Activated CD4-positive, alpha-beta T cell treated with anti-CD3 and anti-CD28 coated beads for 36 hours (primary cell): ENCODE measurements at regions not wholly inside any gene's neighbourhood (a gene's known extent, or its start where the extent isn't known, plus 50 kb on each side); places are given as distances from the start of the nearest gene placed in this dataset.

Source experiments
- ATAC-seq: fragments of 200-7000 bp; cut with Tn5 transposase; one replicate; pipeline ENCODE4 v1.10.0; 2021; ENCODE audit warnings: mild to moderate bottlenecking, moderate library complexity
- CTCF ChIA-PET: fragments of 350-600 bp; sonication (Branson Sonifier 250); formaldehyde crosslinking; loops from one replicate; lab custom pipeline; 2021; ENCODE audit warnings: antibody characterized with exemption; lab: Charles Lee
- POLR2A ChIA-PET: fragments of 350-600 bp; sonication (Branson Sonifier 250); formaldehyde crosslinking; loops from one replicate; lab custom pipeline; 2021; ENCODE audit warnings: antibody characterized with exemption, inconsistent platforms; lab: Charles Lee
- DNase-seq: peaks from one replicate; pipeline ENCODE4 v3.0.0-alpha.2; 2020
- H3K27ac Mint-ChIP-seq: one replicate; pipeline ENCODE4 v1.8.0; 2021; ENCODE audit warnings: mixed read lengths
- H3K27me3 Mint-ChIP-seq: one replicate; pipeline ENCODE4 v1.8.0; 2021; ENCODE audit warnings: mixed read lengths
- H3K36me3 Mint-ChIP-seq: one replicate; pipeline ENCODE4 v1.8.0; 2021; ENCODE audit warnings: low read depth, mixed read lengths
- H3K4me1 Mint-ChIP-seq: one replicate; pipeline ENCODE4 v1.8.0; 2021; ENCODE audit warnings: mixed read lengths
- H3K4me3 Mint-ChIP-seq: one replicate; pipeline ENCODE4 v1.8.0; 2021; ENCODE audit warnings: mild to moderate bottlenecking, moderate library complexity, mixed read lengths
- H3K9me3 Mint-ChIP-seq: one replicate; pipeline ENCODE4 v1.8.0; 2021; ENCODE audit warnings: low read depth, mixed read lengths
- intact Hi-C, 2 experiments: fragments of 100-400 bp; cut with DNase I in 1 of 2; cut with micrococcal nuclease in 1 of 2; formaldehyde crosslinking; loops; one replicate each; pipeline versions ENCODE4 v1.14.2 to v1.15.1; 2022 to 2024; cut with DNase I, micrococcal nuclease

- Mint-ChIP-seq H3K27me3 (peaks cover 10% of the 10 kb centered on the region), H3K4me1 (no peaks in the 10 kb centered on the region), H3K9me3 (no peaks in the 10 kb centered on the region), H3K27ac (no peak overlapping the region), H3K4me3 (no peak overlapping the region), H3K36me3 (no peaks in the 10 kb centered on the region)
- ATAC-seq = no peak
- intact Hi-C loops = loop anchor here in 1 of 2 experiments (10.0 kb wide), 1 partner anchor 1583 kb away; no protein-coding TSS in a partner anchor
- POLR2A ChIA-PET = no interaction called here
- CTCF ChIA-PET = no interaction called here
- DNase-seq = no peak
These were observed 87.8 kb downstream of the PMP22 start for GRCh38 chr17:15177343-15177742.

GRCh38 chr17:15175356-15175755 is 89.8 kb downstream of the PMP22 start:
- CTCF ChIA-PET = interaction anchor here (1.0 kb wide), 1 partner anchor 14 kb away, joined by 3 read pairs; no protein-coding TSS in a partner anchor
- POLR2A ChIA-PET = no interaction called here
- H3K36me3 Mint-ChIP-seq = no peaks in the 10 kb centered on the region

GRCh38 chr17:15171167-15172047 is 93.7 kb downstream of the PMP22 start:
- Mint-ChIP-seq H3K9me3 (no peaks in the 10 kb centered on the region), H3K27me3 (peaks cover 13% of the 10 kb centered on the region), H3K36me3 (no peaks in the 10 kb centered on the region), H3K4me3 (no peak overlapping the region), H3K27ac (no peak overlapping the region), H3K4me1 (no peaks in the 10 kb centered on the region)
- peak; percentile 59 for DNase-seq
- POLR2A ChIA-PET = no interaction called here
- CTCF ChIA-PET = interaction anchor here (0.9 kb wide), 1 partner anchor 8 kb away, joined by 3 read pairs; no protein-coding TSS in a partner anchor
- peak; percentile 42 for ATAC-seq
- intact Hi-C loops = loop anchor here in 1 of 2 experiments (10.0 kb wide), 1 partner anchor 1577 kb away; no protein-coding TSS in a partner anchor

More at GRCh38 chr17:15175356-15175755, 89.8 kb downstream of the PMP22 start:
- DNase-seq = no peak
- no peak for ATAC-seq
- H3K27me3 Mint-ChIP-seq = peaks cover 14% of the 10 kb centered on the region
- no peak overlapping the region for H3K4me3 Mint-ChIP-seq
- H3K9me3 Mint-ChIP-seq = no peaks in the 10 kb centered on the region
- intact Hi-C loops = loop anchor here in 1 of 2 experiments (10.0 kb wide), 1 partner anchor 1581 kb away; no protein-coding TSS in a partner anchor
- no peaks in the 10 kb centered on the region for H3K4me1 Mint-ChIP-seq
- no peak overlapping the region for H3K27ac Mint-ChIP-seq

- Mint-ChIP-seq H3K9me3 (no peaks in the 10 kb centered on the region), H3K27me3 (peaks cover 13% of the 10 kb centered on the region), H3K4me3 (no peak overlapping the region), H3K36me3 (no peaks in the 10 kb centered on the region), H3K27ac (no peak overlapping the region), H3K4me1 (no peaks in the 10 kb centered on the region)
- CTCF ChIA-PET = no interaction called here
- no peak for ATAC-seq
- intact Hi-C loops = loop anchor here in 1 of 2 experiments (10.0 kb wide), 1 partner anchor 1575 kb away; no protein-coding TSS in a partner anchor
- POLR2A ChIA-PET = no interaction called here
- no peak for DNase-seq
These were observed 95.5 kb downstream of the PMP22 start for GRCh38 chr17:15169676-15170075.

GRCh38 chr17:15168379-15168778 is 96.7 kb downstream of the PMP22 start:
- H3K27me3 Mint-ChIP-seq = peaks cover 13% of the 10 kb centered on the region
- CTCF ChIA-PET = interaction anchor here (0.6 kb wide), 1 partner anchor 79 kb away, joined by 3 read pairs; no protein-coding TSS in a partner anchor
- H3K9me3 Mint-ChIP-seq = no peaks in the 10 kb centered on the region
- H3K4me3 Mint-ChIP-seq = no peak overlapping the region
- ATAC-seq = no peak
- H3K27ac Mint-ChIP-seq = no peak overlapping the region
- no peaks in the 10 kb centered on the region for H3K4me1 Mint-ChIP-seq
- intact Hi-C loops = no loop called here
- POLR2A ChIA-PET = no interaction called here
- H3K36me3 Mint-ChIP-seq = no peaks in the 10 kb centered on the region
- DNase-seq = no peak

GRCh38 chr17:15161395-15161794 is 103.7 kb downstream of the PMP22 start:
- Mint-ChIP-seq H3K36me3 (no peaks in the 10 kb centered on the region), H3K27me3 (peaks cover 17% of the 10 kb centered on the region), H3K4me1 (no peaks in the 10 kb centered on the region), H3K27ac (no peak overlapping the region), H3K4me3 (no peak overlapping the region), H3K9me3 (no peaks in the 10 kb centered on the region)
- intact Hi-C loops = no loop called here
- CTCF ChIA-PET = interaction anchor here (0.9 kb wide), 1 partner anchor 15 kb away, joined by 3 read pairs; no protein-coding TSS in a partner anchor
- no peak for DNase-seq
- POLR2A ChIA-PET = no interaction called here
- no peak for ATAC-seq

GRCh38 chr17:15157051-15157450 is 108.1 kb downstream of the PMP22 start:
- ATAC-seq = no peak
- no peaks in the 10 kb centered on the region for H3K9me3 Mint-ChIP-seq
- no peak overlapping the region for H3K4me3 Mint-ChIP-seq
- POLR2A ChIA-PET = no interaction called here
- peaks cover 25% of the 10 kb centered on the region for H3K27me3 Mint-ChIP-seq
- no peaks in the 10 kb centered on the region for H3K4me1 Mint-ChIP-seq
- no peak overlapping the region for H3K27ac Mint-ChIP-seq
- CTCF ChIA-PET = interaction anchor here (0.6 kb wide), 1 partner anchor 623 kb away, joined by 3 read pairs; no protein-coding TSS in a partner anchor
- no peak for DNase-seq
- no peaks in the 10 kb centered on the region for H3K36me3 Mint-ChIP-seq
- intact Hi-C loops = no loop called here

- H3K36me3 Mint-ChIP-seq = no peaks in the 10 kb centered on the region
- H3K27me3 Mint-ChIP-seq = peaks cover 28% of the 10 kb centered on the region
- H3K27ac Mint-ChIP-seq = no peak overlapping the region
- DNase-seq = no peak
- ChIA-PET POLR2A (no interaction called here), CTCF (no interaction called here)
- H3K4me1 Mint-ChIP-seq = no peaks in the 10 kb centered on the region
- no peak for ATAC-seq
- H3K9me3 Mint-ChIP-seq = no peaks in the 10 kb centered on the region
- intact Hi-C loops = no loop called here
- no peak overlapping the region for H3K4me3 Mint-ChIP-seq
These were observed 110.5 kb downstream of the PMP22 start for GRCh38 chr17:15154618-15155017.

GRCh38 chr17:15145621-15146020 is 119.5 kb downstream of the PMP22 start:
- POLR2A ChIA-PET = no interaction called here
- Mint-ChIP-seq H3K4me3 (no peak overlapping the region), H3K27ac (no peak overlapping the region), H3K36me3 (no peaks in the 10 kb centered on the region), H3K27me3 (peaks cover 3% of the 10 kb centered on the region), H3K9me3 (peaks cover 2% of the 10 kb centered on the region), H3K4me1 (no peaks in the 10 kb centered on the region)
- no peak for ATAC-seq
- CTCF ChIA-PET = no interaction called here
- intact Hi-C loops = no loop called here
- no peak for DNase-seq

GRCh38 chr17:15143524-15143923 is 121.6 kb downstream of the PMP22 start:
- Mint-ChIP-seq H3K9me3 (peaks cover 2% of the 10 kb centered on the region), H3K27me3 (peaks cover 3% of the 10 kb centered on the region), H3K36me3 (no peaks in the 10 kb centered on the region), H3K27ac (no peak overlapping the region), H3K4me3 (no peak overlapping the region), H3K4me1 (no peaks in the 10 kb centered on the region)
- intact Hi-C loops = no loop called here
- POLR2A ChIA-PET = no interaction called here
- no peak for DNase-seq
- CTCF ChIA-PET = no interaction called here
- no peak for ATAC-seq

- CTCF ChIA-PET = interaction anchor here (0.6 kb wide), 1 partner anchor 1555 kb away, joined by 3 read pairs; no protein-coding TSS in a partner anchor
- Mint-ChIP-seq H3K27me3 (peaks cover 3% of the 10 kb centered on the region), H3K4me3 (no peak overlapping the region), H3K36me3 (no peaks in the 10 kb centered on the region), H3K27ac (no peak overlapping the region), H3K4me1 (no peaks in the 10 kb centered on the region), H3K9me3 (peaks cover 3% of the 10 kb centered on the region)
- ATAC-seq (no peak), DNase-seq (no peak)
- intact Hi-C loops = no loop called here
- POLR2A ChIA-PET = no interaction called here
These were observed 130.8 kb downstream of the PMP22 start for GRCh38 chr17:15134363-15134762.
